Naive thymus-derived CD4-positive, alpha-beta T cell (primary cell): ENCODE measurements at regions not wholly inside any gene's neighbourhood (a gene's known extent, or its start where the extent isn't known, plus 50 kb on each side); places are given as distances from the start of the nearest gene placed in this dataset.

Experiments used
- ATAC-seq: fragments of 150-1000 bp; cut with Tn5 transposase; 2 replicates; pipeline ENCODE4 v1.10.0; 2021; ENCODE audit warnings: mild to moderate bottlenecking, moderate library complexity
- CTCF ChIA-PET: fragments of 350-600 bp; sonication (Branson Sonifier 250); formaldehyde crosslinking; loops from one replicate; lab custom pipeline; 2021; ENCODE audit warnings: antibody characterized with exemption; lab: Charles Lee
- POLR2A ChIA-PET: fragments of 350-600 bp; sonication (Branson Sonifier 250); formaldehyde crosslinking; loops from one replicate; lab custom pipeline; 2021; ENCODE audit warnings: antibody characterized with exemption, inconsistent platforms; lab: Charles Lee
- DNase-seq, 9 donors: peaks; one replicate each; pipeline versions ENCODE4 v3.0.0 to v3.0.0-alpha.2; 2020 to 2022; ENCODE audit warnings: mixed read lengths in 1 of 9
- H3K27ac ChIP-seq: one replicate; pipeline ENCODE4 v1.7.0; 2013; ENCODE audit warnings: mild to moderate bottlenecking, low read depth, low read length, moderate library complexity
- H3K27me3 ChIP-seq, 2 donors: one replicate each; pipeline ENCODE4 v1.7.0; 2013; ENCODE audit warnings: low read length in 2 of 2, mild to moderate bottlenecking in 2 of 2, moderate library complexity in 2 of 2; ENCODE audit not compliant: control insufficient read depth in 2 of 2, insufficient read depth in 2 of 2
- H3K36me3 ChIP-seq, 3 experiments: 1 replicate in 2 of 3; 2 replicates in 1 of 3; pipeline ENCODE4 v1.7.0; 2013; ENCODE audit warnings: low read length in 3 of 3, mild to moderate bottlenecking in 3 of 3, moderate library complexity in 1 of 3; ENCODE audit not compliant: insufficient read depth in 3 of 3, control insufficient read depth in 2 of 3
- H3K4me1 ChIP-seq, 2 donors: one replicate each; pipeline ENCODE4 v1.7.0; 2013; ENCODE audit warnings: low read length in 2 of 2, mild to moderate bottlenecking in 2 of 2, moderate library complexity in 1 of 2; ENCODE audit not compliant: control insufficient read depth in 2 of 2, insufficient read depth in 2 of 2
- H3K4me3 ChIP-seq: 2 replicates; pipeline ENCODE4 v1.7.0; 2013; ENCODE audit warnings: mild to moderate bottlenecking, low read length
- H3K9me3 ChIP-seq, 3 experiments: 1 replicate in 2 of 3; 2 replicates in 1 of 3; pipeline ENCODE4 v1.7.0; 2013; ENCODE audit warnings: low read length in 3 of 3; ENCODE audit not compliant: control insufficient read depth in 2 of 3
- H3K27ac Mint-ChIP-seq, 9 donors: one replicate each; pipeline ENCODE4 v1.8.0; 2020 to 2022; ENCODE audit warnings: mixed read lengths in 9 of 9, mild to moderate bottlenecking in 8 of 9, moderate library complexity in 5 of 9, inconsistent platforms in 2 of 9
- H3K27me3 Mint-ChIP-seq, 5 donors: one replicate each; pipeline ENCODE4 v1.8.0; 2021 to 2022; ENCODE audit warnings: mixed read lengths in 5 of 5, mild to moderate bottlenecking in 1 of 5
- H3K36me3 Mint-ChIP-seq, 5 donors: one replicate each; pipeline ENCODE4 v1.8.0; 2020 to 2022; ENCODE audit warnings: mixed read lengths in 5 of 5, mild to moderate bottlenecking in 3 of 5, inconsistent platforms in 1 of 5
- H3K4me1 Mint-ChIP-seq, 7 donors: one replicate each; pipeline ENCODE4 v1.8.0; 2020 to 2022; ENCODE audit warnings: mixed read lengths in 7 of 7, mild to moderate bottlenecking in 3 of 7, inconsistent platforms in 1 of 7
- H3K4me3 Mint-ChIP-seq, 10 donors: one replicate each; pipeline ENCODE4 v1.8.0; 2020 to 2022; ENCODE audit warnings: mild to moderate bottlenecking in 10 of 10, mixed read lengths in 10 of 10, moderate library complexity in 6 of 10, inconsistent platforms in 2 of 10
- H3K9me3 Mint-ChIP-seq, 11 donors: one replicate each; pipeline ENCODE4 v1.8.0; 2020 to 2022; ENCODE audit warnings: mixed read lengths in 11 of 11, mild to moderate bottlenecking in 4 of 11, inconsistent platforms in 1 of 11, moderate library complexity in 1 of 11
- intact Hi-C, 2 donors: fragments of 100-400 bp; cut with micrococcal nuclease; formaldehyde crosslinking; loops; one replicate each; pipeline ENCODE4 v1.15.1; 2023

GRCh38 chr11:19433367-19433766 is 192.6 kb upstream of the E2F8 start:
- H3K9me3 ChIP-seq = no peaks in the 10 kb centered on the region
- no peaks in the 10 kb centered on the region for H3K4me1 ChIP-seq
- H3K27me3 ChIP-seq = no peaks in the 10 kb centered on the region
- intact Hi-C loops = no loop called here
- H3K27ac ChIP-seq = no peak overlapping the region
- ATAC-seq (no peak), DNase-seq (no peak)
- no peaks in the 10 kb centered on the region for H3K36me3 Mint-ChIP-seq
- peaks cover 29 to 51% (median 32%) of the 10 kb centered on the region in 5 donors for H3K27me3 Mint-ChIP-seq
- H3K4me3 ChIP-seq = no peak overlapping the region
- CTCF ChIA-PET = no interaction called here
- H3K9me3 Mint-ChIP-seq = peaks cover 0 to 6% (median 0%) of the 10 kb centered on the region in 11 donors
- no peaks in the 10 kb centered on the region for H3K36me3 ChIP-seq
- no peak overlapping the region for H3K27ac Mint-ChIP-seq
- no peak overlapping the region for H3K4me3 Mint-ChIP-seq
- POLR2A ChIA-PET = no interaction called here
- no peaks in the 10 kb centered on the region for H3K4me1 Mint-ChIP-seq

- Mint-ChIP-seq H3K4me1 (no peaks in the 10 kb centered on the region), H3K36me3 (no peaks in the 10 kb centered on the region), H3K27ac (no peak overlapping the region), H3K9me3 (peaks cover 0 to 6% (median 0%) of the 10 kb centered on the region in 11 donors), H3K4me3 (no peak overlapping the region), H3K27me3 (peaks cover 30 to 54% (median 33%) of the 10 kb centered on the region in 5 donors)
- CTCF ChIA-PET = no interaction called here
- H3K36me3 ChIP-seq = no peaks in the 10 kb centered on the region
- intact Hi-C loops = no loop called here
- DNase-seq = no peak
- H3K4me3 ChIP-seq = no peak overlapping the region
- no peak for ATAC-seq
- POLR2A ChIA-PET = no interaction called here
- H3K27me3 ChIP-seq = no peaks in the 10 kb centered on the region
- no peaks in the 10 kb centered on the region for H3K9me3 ChIP-seq
- H3K4me1 ChIP-seq = no peaks in the 10 kb centered on the region
- H3K27ac ChIP-seq = no peak overlapping the region
Observed at GRCh38 chr11:19432370-19433061, 191.8 kb upstream of the E2F8 start.

GRCh38 chr11:19430754-19431398 is 190.1 kb upstream of the E2F8 start:
- H3K4me3 ChIP-seq = no peak overlapping the region
- no peak overlapping the region for H3K27ac ChIP-seq
- no peaks in the 10 kb centered on the region for H3K4me1 Mint-ChIP-seq
- DNase-seq (no peak), ATAC-seq (no peak)
- no peaks in the 10 kb centered on the region for H3K36me3 ChIP-seq
- H3K27ac Mint-ChIP-seq = no peak overlapping the region
- ChIA-PET CTCF (no interaction called here), POLR2A (no interaction called here)
- H3K9me3 Mint-ChIP-seq = peaks cover 0 to 3% (median 0%) of the 10 kb centered on the region in 11 donors
- peaks cover 27 to 52% (median 41%) of the 10 kb centered on the region in 5 donors for H3K27me3 Mint-ChIP-seq
- intact Hi-C loops = no loop called here
- H3K27me3 ChIP-seq = no peaks in the 10 kb centered on the region
- no peaks in the 10 kb centered on the region for H3K36me3 Mint-ChIP-seq
- no peaks in the 10 kb centered on the region for H3K4me1 ChIP-seq
- no peak overlapping the region for H3K4me3 Mint-ChIP-seq
- H3K9me3 ChIP-seq = no peaks in the 10 kb centered on the region

- Histone ChIP-seq H3K36me3 (no peaks in the 10 kb centered on the region), H3K4me1 (no peaks in the 10 kb centered on the region), H3K27ac (no peak overlapping the region), H3K9me3 (no peaks in the 10 kb centered on the region), H3K4me3 (no peak overlapping the region), H3K27me3 (no peaks in the 10 kb centered on the region)
- no peak for DNase-seq
- POLR2A ChIA-PET = no interaction called here
- CTCF ChIA-PET = no interaction called here
- ATAC-seq = no peak
- no peaks in the 10 kb centered on the region for H3K4me1 Mint-ChIP-seq
- H3K27ac Mint-ChIP-seq = no peak overlapping the region
- H3K9me3 Mint-ChIP-seq = peaks cover 0 to 3% (median 0%) of the 10 kb centered on the region in 11 donors
- no peaks in the 10 kb centered on the region for H3K36me3 Mint-ChIP-seq
- peaks cover 24 to 55% (median 46%) of the 10 kb centered on the region in 5 donors for H3K27me3 Mint-ChIP-seq
- H3K4me3 Mint-ChIP-seq = no peak overlapping the region
- intact Hi-C loops = no loop called here
Observed at GRCh38 chr11:19430346-19430745, 189.6 kb upstream of the E2F8 start.

GRCh38 chr11:19429108-19429760 is 188.5 kb upstream of the E2F8 start:
- H3K9me3 ChIP-seq = no peaks in the 10 kb centered on the region
- Mint-ChIP-seq H3K36me3 (no peaks in the 10 kb centered on the region), H3K4me1 (no peaks in the 10 kb centered on the region), H3K9me3 (peaks cover 0 to 6% (median 0%) of the 10 kb centered on the region in 11 donors), H3K4me3 (no peak overlapping the region), H3K27ac (no peak overlapping the region), H3K27me3 (peaks cover 24 to 55% (median 47%) of the 10 kb centered on the region in 5 donors)
- intact Hi-C loops = no loop called here
- no peaks in the 10 kb centered on the region for H3K4me1 ChIP-seq
- H3K4me3 ChIP-seq = no peak overlapping the region
- no peak overlapping the region for H3K27ac ChIP-seq
- no peak for ATAC-seq
- DNase-seq = no peak
- ChIA-PET POLR2A (no interaction called here), CTCF (no interaction called here)
- H3K36me3 ChIP-seq = no peaks in the 10 kb centered on the region
- no peaks in the 10 kb centered on the region for H3K27me3 ChIP-seq

GRCh38 chr11:19428206-19429002 is 187.7 kb upstream of the E2F8 start:
- CTCF ChIA-PET = no interaction called here
- H3K27ac Mint-ChIP-seq = no peak overlapping the region
- H3K4me1 Mint-ChIP-seq = no peaks in the 10 kb centered on the region
- Histone ChIP-seq H3K27ac (no peak overlapping the region), H3K4me3 (no peak overlapping the region), H3K36me3 (no peaks in the 10 kb centered on the region), H3K4me1 (no peaks in the 10 kb centered on the region), H3K9me3 (no peaks in the 10 kb centered on the region), H3K27me3 (no peaks in the 10 kb centered on the region)
- POLR2A ChIA-PET = no interaction called here
- DNase-seq (no peak), ATAC-seq (no peak)
- intact Hi-C loops = no loop called here
- no peaks in the 10 kb centered on the region for H3K36me3 Mint-ChIP-seq
- H3K4me3 Mint-ChIP-seq = no peak overlapping the region
- peaks cover 0 to 6% (median 0%) of the 10 kb centered on the region in 11 donors for H3K9me3 Mint-ChIP-seq
- peaks cover 24 to 55% (median 46%) of the 10 kb centered on the region in 5 donors for H3K27me3 Mint-ChIP-seq
